GM10266 (cell line): ENCODE measurements at regions not wholly inside any gene's neighbourhood (a gene's known extent, or its start where the extent isn't known, plus 50 kb on each side); places are given as distances from the start of the nearest gene placed in this dataset.
"Not testable (repeated sequence)": the region's sequence is repeated elsewhere in the genome, so short reads cannot be mapped to it uniquely, and the experiment has no call there.

Experiments used
- DNase-seq: peaks from one replicate; pipeline ENCODE4 v3.0.0; 2012; ENCODE audit errors: extremely low spot score
- TF ChIP-seq, protein P1 (sequence below): IDR thresholded peaks from 2 replicates; pipeline ENCODE4 v1.5.1; 2012; ENCODE audit warnings: mild to moderate bottlenecking, low read depth; ENCODE audit not compliant: control insufficient read depth, insufficient read depth; ENCODE audit errors: missing control alignments

DNA sequence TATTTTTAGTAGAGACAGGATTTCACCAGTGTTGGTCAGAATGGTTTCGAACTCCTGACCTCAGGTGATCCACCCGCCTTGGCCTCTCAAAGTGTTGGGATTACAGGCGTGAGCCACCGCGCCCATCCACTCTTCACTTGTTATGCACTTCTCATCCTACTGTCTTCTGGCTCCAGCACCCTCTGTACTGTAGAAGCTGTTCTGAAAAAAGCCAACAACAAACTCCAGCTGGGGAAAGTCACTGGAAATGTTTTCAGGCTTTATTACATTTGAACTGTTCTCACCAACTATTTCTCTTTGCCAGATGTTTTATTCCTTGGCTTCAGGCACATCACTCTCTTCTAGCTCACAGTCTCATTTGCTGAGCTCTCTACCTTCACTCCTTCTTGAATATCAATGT is 122.5 kb upstream of the EGR2 start:
- TF ChIP-seq, protein P1, sequence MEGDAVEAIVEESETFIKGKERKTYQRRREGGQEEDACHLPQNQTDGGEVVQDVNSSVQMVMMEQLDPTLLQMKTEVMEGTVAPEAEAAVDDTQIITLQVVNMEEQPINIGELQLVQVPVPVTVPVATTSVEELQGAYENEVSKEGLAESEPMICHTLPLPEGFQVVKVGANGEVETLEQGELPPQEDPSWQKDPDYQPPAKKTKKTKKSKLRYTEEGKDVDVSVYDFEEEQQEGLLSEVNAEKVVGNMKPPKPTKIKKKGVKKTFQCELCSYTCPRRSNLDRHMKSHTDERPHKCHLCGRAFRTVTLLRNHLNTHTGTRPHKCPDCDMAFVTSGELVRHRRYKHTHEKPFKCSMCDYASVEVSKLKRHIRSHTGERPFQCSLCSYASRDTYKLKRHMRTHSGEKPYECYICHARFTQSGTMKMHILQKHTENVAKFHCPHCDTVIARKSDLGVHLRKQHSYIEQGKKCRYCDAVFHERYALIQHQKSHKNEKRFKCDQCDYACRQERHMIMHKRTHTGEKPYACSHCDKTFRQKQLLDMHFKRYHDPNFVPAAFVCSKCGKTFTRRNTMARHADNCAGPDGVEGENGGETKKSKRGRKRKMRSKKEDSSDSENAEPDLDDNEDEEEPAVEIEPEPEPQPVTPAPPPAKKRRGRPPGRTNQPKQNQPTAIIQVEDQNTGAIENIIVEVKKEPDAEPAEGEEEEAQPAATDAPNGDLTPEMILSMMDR = no peak
- no peak for DNase-seq

DNA sequence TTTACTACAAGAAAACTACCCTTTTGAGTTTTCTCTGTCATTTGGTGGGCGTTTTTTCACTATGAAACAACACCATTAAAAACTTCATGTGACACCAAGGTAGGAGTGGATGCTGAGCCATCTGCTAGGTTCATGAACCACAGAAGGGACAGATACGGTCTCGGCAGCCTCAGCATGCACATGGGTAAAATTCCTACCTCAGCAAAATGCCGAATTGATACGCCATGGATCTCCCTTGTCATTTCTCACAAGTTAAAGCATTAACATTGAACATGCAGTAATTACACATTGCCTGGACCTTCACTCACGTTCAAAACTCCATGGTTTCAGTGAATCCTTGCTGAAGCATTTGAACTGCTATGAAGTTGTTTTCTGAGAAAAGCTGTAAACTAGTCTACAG is 121.5 kb upstream of the EGR2 start:
- TF ChIP-seq, protein P1 = no peak
- DNase-seq = no peak

DNA sequence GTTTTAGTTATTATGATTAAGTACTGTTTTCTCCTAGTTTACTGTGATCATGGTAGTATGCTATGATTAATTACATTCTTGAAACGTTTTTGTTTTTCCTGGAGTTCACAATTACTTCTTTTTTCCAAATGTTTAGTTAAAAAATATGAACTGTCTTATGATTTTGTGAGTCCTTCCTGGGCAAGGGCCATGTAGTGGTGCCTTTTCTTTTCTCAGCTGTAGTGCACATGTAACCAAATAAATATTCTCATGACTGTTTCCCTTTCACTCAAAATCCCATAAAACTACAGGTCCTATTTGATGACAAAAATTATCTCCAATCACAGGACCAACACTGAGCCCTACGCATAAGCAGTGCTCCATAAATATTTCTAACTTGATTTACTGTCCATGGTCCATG is 118.9 kb upstream of the EGR2 start:
- DNase-seq = no peak
- TF ChIP-seq, protein P1 = no peak

DNA sequence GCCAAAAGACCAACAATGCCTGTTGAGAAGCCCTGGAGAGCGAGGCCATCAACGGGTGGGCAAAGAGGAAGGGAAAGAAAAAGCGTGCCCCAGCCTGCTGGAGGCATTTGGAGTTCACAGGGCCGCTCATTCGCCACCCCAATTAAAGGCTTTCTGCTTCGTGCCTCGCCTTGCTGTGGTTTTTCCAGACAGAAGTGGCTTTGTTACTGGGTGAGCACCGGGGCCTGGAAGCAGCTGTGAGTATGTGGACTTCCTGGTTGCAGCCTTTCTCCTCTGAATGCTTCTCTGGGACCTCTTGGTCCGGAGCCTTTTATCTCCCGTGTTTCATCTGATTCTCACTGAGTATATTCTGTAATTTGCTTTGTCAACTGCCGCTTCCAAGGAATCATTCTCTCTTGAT is 118.1 kb upstream of the EGR2 start:
- TF ChIP-seq, protein P1 = no peak
- DNase-seq = no peak

DNA sequence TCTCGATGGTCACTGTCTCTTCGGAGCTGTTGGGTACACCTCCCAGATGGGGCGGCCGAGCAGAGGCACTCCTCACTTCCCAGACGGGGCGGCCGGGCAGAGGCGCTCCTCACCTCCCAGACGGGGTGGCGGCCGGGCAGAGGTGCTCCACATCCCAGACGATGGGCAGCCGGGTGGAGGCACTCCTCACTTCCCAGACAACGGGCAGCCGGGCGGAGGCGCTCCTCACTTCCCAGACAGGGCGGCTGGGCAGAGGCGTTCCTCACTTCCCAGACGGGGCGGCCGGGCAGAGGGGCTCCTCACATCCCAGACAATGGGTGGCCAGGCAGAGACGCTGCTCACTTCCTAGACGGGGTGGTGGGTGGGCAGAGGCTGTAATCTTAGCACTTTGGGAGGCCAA is 112.6 kb upstream of the EGR2 start:
- not testable (repeated sequence) for DNase-seq

DNA sequence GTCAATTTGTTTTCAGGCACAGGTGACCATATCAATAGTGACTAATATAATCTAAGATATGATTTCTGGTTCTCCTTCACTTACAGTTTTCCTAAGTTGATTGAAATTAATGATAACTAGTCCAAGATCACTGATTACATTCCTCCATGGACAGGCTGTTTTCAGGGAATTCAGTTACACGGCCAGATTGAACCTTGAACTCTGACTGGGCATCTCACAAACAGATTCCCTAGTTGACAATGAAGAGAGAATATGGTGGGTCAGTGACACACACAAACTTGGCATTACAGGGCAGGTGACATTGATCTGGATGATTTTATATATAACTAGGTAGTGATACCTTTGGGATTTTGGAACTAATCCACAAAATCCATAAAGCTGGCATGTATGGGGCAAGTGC is 110.2 kb upstream of the EGR2 start:
- DNase-seq = no peak
- TF ChIP-seq, protein P1 = no peak

DNA sequence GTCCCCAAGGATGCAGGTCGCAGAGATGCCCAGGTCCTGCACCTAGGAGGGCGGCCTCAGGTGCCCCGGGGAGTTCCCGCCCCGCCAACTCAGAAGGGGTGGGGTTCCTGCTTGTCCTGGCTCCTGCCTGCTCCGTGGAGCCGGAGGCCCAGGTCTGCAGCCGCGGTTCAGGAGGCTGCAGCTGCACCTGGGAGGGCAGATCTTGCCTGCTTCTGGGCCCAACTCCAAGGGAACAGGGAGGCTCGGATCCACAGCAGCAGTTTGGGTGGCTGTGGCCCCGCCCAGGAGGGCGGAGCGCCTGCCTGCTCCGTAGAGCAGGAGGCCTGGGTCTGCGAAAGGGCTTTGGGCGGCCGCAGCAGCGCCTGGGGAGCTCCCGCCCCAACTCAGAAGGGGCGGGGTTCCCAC is 108.2 kb upstream of the EGR2 start:
- TF ChIP-seq, protein P1 = no peak
- no peak for DNase-seq

DNA sequence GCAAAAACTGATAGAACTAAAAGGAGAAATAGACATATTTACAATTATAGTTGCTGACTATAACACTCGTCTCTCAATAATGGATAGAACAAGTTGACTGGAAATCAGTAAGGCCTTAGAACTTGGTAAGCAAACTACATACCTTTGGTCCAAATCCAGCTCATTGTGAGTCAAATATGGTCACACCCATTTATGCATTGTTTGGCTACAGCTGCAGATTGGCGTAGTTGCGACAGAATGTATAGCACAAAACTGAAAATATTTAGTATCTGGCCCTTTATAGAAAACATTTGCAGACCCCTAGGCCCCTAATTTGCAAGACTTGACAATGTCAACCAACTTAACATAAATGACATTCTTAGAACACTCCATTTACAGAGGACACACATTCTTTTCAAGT is 103.6 kb upstream of the EGR2 start:
- DNase-seq = no peak
- TF ChIP-seq, protein P1 = no peak
